ENCODE measurements at regions not wholly inside any gene's neighbourhood (a gene's known extent, or its start where the extent isn't known, plus 50 kb on each side); places are given as distances from the start of the nearest gene placed in this dataset.

- no peak for DNase-seq
Observed at GRCh38 chr5:61969755-61970154, 336.3 kb upstream of the KIF2A start.

- DNase-seq: no peak
Observed at GRCh38 chr5:61970218-61970617, 335.8 kb upstream of the KIF2A start.

GRCh38 chr5:61974680-61975079 is 331.3 kb upstream of the KIF2A start:
- no peak for DNase-seq

GRCh38 chr5:61981886-61982285 is 324.1 kb upstream of the KIF2A start:
- DNase-seq: no peak

- DNase-seq: no peak
Observed at GRCh38 chr5:61991430-61991829, 314.6 kb upstream of the KIF2A start.

- DNase-seq: no peak
Observed at GRCh38 chr5:61991866-61992265, 314.1 kb upstream of the KIF2A start.

- DNase-seq: no peak
Observed at GRCh38 chr5:61993295-61993927, 312.6 kb upstream of the KIF2A start.

GRCh38 chr5:61994171-61994570 is 311.8 kb upstream of the KIF2A start:
- no peak for DNase-seq

- DNase-seq: no peak
Observed at GRCh38 chr5:61995486-61995885, 310.5 kb upstream of the KIF2A start.

- no peak for DNase-seq
Observed at GRCh38 chr5:61999371-61999770, 306.6 kb upstream of the KIF2A start.

- no peak for DNase-seq
Observed at GRCh38 chr5:62000646-62001045, 305.4 kb upstream of the KIF2A start.

GRCh38 chr5:62001640-62002039 is 304.4 kb upstream of the KIF2A start:
- no peak for DNase-seq

GRCh38 chr5:62002436-62002835 is 303.6 kb upstream of the KIF2A start:
- DNase-seq: no peak

GRCh38 chr5:62005551-62005950 is 300.5 kb upstream of the KIF2A start:
- no peak for DNase-seq

- DNase-seq: no peak
Observed at GRCh38 chr5:62007457-62007856, 298.5 kb upstream of the KIF2A start.

- DNase-seq: no peak
Observed at GRCh38 chr5:62011089-62011664, 294.8 kb upstream of the KIF2A start.

- no peak for DNase-seq
Observed at GRCh38 chr5:62017092-62017491, 288.9 kb upstream of the KIF2A start.

- DNase-seq: no peak
Observed at GRCh38 chr5:62029303-62029702, 276.7 kb upstream of the KIF2A start.

GRCh38 chr5:62030326-62030725 is 275.7 kb upstream of the KIF2A start:
- no peak for DNase-seq

- DNase-seq: no peak
Observed at GRCh38 chr5:62038024-62038423, 268.0 kb upstream of the KIF2A start.

- DNase-seq: no peak
Observed at GRCh38 chr5:62041156-62041756, 264.8 kb upstream of the KIF2A start.

- DNase-seq: no peak
Observed at GRCh38 chr5:62042007-62042406, 264.0 kb upstream of the KIF2A start.

- no peak for DNase-seq
Observed at GRCh38 chr5:62043289-62044280, 262.4 kb upstream of the KIF2A start.

- no peak for DNase-seq
Observed at GRCh38 chr5:62044989-62045388, 261.0 kb upstream of the KIF2A start.

All from NCI-H526 treated with DMSO at 0.1 percent for 48 hours (cell line).